GM10266 (cell line): ENCODE measurements at regions not wholly inside any gene's neighbourhood (a gene's known extent, or its start where the extent isn't known, plus 50 kb on each side); places are given as distances from the start of the nearest gene placed in this dataset.

Experiments
- DNase-seq: peaks from one replicate; pipeline ENCODE4 v3.0.0; 2012; ENCODE audit errors: extremely low spot score
- TF ChIP-seq, protein P1 (sequence below): IDR thresholded peaks from 2 replicates; pipeline ENCODE4 v1.5.1; 2012; ENCODE audit warnings: mild to moderate bottlenecking, low read depth; ENCODE audit not compliant: control insufficient read depth, insufficient read depth; ENCODE audit errors: missing control alignments

DNA sequence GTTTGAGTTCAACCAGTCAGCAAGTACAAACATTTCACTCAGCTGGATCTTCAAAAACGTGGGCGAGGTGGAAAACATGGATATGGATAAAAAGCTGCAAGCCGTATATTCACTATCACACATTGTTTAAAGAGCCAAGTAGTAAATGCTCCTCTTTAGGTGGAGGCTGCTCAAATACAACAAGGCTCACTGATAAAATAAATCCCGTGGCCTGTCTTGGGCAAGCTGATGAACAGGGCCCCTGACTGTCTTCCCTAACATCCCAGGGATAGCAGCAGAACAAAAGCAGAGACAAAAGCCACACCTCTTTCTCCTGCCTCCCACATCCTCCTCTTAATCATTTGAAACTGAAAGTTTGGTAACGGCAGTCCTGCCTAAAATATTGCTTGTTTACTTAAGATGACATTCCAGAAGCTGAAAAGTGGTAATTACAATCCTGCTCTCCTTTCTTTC lies 357.7 kb downstream of the TTLL7 start:
- no peak for DNase-seq
- TF ChIP-seq, protein P1, sequence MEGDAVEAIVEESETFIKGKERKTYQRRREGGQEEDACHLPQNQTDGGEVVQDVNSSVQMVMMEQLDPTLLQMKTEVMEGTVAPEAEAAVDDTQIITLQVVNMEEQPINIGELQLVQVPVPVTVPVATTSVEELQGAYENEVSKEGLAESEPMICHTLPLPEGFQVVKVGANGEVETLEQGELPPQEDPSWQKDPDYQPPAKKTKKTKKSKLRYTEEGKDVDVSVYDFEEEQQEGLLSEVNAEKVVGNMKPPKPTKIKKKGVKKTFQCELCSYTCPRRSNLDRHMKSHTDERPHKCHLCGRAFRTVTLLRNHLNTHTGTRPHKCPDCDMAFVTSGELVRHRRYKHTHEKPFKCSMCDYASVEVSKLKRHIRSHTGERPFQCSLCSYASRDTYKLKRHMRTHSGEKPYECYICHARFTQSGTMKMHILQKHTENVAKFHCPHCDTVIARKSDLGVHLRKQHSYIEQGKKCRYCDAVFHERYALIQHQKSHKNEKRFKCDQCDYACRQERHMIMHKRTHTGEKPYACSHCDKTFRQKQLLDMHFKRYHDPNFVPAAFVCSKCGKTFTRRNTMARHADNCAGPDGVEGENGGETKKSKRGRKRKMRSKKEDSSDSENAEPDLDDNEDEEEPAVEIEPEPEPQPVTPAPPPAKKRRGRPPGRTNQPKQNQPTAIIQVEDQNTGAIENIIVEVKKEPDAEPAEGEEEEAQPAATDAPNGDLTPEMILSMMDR = no peak

DNA sequence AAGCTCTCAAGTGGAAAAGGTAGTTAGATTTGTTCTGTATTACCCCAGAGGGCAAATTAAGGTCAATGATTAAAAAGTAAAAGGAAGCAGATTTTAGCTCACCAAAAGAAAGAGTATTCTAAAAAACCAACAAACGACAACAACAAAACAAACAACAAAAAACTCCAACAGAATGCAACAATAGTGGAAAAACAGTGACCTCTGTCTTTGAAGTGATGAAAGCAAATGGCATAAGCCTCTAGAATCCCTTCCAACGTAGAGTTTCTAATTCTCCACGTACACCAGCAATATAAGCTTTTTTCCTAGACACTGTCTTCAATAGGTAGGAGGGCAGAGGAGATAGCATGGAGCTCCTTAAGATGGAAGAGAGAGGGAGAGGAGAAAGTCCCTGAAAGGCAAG lies 359.1 kb downstream of the TTLL7 start:
- no peak for DNase-seq
- TF ChIP-seq, protein P1 = no peak

DNA sequence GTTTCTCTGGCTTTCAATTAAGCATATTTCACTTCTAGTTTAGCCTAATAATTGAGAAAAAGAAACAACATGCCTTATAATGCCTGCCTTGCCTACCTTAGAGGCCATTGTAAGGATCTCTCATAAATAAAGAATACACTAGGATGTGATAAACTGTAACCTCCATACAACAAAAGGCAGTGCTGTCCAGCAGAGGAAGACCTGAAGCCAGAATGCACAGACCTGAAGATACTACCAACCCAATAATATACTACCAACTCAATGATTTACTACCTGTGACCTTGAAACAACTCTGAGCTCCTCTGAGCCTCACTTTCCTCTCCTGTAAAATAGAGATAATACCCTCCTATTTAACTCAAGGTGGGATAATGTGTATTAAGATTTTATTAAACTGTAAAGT lies 361.3 kb downstream of the TTLL7 start:
- no peak for DNase-seq
- TF ChIP-seq, protein P1 = no peak

DNA sequence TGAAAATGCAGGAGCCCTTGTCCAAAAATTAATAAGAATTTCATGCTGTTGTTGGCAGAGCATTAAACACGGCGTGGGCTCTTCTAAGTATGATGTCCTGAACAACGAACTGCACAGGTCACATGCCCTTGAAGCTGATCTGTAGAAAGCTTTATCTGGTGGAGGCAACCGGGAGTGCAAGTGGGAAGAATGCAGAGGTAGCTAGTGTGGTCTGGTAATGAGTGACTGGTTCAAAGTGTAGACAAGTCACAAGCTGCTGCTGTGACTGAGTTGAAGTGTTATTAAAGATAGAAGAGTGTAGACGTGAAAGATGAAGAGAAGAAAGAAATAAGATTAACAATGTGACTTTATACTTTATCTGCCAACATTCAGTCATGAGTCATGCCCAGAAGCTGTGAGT lies 361.9 kb downstream of the TTLL7 start:
- no peak for DNase-seq
- TF ChIP-seq, protein P1 = no peak

DNA sequence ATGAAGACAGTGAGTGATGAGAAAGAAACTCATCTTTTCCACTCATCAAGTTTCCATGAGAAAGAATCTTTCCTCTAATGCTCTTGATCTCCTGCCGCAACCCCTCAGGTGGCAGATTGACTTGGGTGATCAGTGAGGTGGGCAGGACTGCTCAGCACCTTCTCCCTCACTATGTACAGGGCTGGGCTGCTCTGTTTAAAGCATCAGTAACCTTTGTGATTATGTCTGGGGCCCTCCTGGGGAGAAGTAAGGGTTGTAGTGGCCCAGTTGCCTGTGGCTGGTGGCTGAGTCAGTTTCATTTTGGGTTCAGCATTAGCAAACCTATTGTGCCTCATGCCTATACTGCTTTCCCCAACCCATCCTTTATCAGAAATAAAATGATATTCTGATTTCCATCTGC lies 366.0 kb downstream of the TTLL7 start:
- no peak for DNase-seq
- TF ChIP-seq, protein P1 = no peak

DNA sequence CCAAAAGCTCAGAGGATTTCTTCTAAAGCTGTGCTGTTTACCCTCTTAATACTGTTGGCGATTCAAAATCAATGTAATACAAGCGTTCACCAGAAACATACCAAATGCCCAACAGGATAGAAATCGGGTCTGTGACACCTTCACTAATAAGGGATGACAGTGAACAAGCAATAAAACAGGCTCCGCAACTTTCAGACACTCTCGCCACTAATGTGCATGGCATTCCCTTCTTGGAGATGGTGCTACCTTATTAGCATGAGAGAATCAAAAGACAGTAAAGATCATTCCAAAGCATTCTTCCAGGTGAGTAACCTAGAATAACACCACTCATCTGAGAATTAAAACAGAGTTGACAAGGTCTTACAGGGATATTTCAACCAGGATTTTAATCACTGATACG lies 367.1 kb downstream of the TTLL7 start:
- no peak for DNase-seq
- TF ChIP-seq, protein P1 = no peak

DNA sequence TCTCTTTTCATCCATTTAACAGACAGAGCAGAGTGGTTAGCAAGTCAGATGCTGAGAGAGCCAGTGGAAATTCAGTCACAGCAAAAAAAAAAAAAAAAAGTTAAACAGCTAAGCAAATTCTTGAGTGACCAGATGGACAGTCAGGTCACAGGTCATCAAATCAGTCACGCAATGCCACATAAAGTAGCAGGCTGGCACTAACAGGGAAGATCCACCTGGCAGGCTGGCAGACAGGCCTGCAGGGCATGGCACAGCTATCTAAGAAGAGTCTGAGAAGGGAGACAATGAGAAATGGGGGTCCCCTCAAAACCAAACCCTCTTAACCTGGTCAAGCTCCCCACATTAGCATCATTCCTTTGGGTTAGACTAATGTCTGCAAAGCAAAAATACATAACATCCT lies 371.9 kb downstream of the TTLL7 start:
- no peak for DNase-seq
- TF ChIP-seq, protein P1 = no peak
